WTC11 (cell line): ENCODE measurements at regions not wholly inside any gene's neighbourhood (a gene's known extent, or its start where the extent isn't known, plus 50 kb on each side); places are given as distances from the start of the nearest gene placed in this dataset.

Experiments
- ATAC-seq: fragments of 200-7000 bp; cut with Tn5 transposase; 2 replicates; pipeline ENCODE4 v1.10.0; 2021; ENCODE audit warnings: mild to moderate bottlenecking, moderate library complexity
- CTCF ChIA-PET: fragments of 300-600 bp; sonication (Branson Sonifier 250); formaldehyde crosslinking; loops from one replicate; lab custom pipeline; 2021; ENCODE audit warnings: antibody characterized with exemption; lab: Charles Lee
- POLR2A ChIA-PET: fragments of 350-600 bp; sonication (Branson Sonifier 250); formaldehyde crosslinking; loops from one replicate; lab custom pipeline; 2021; ENCODE audit warnings: antibody characterized with exemption; lab: Charles Lee
- DNase-seq: peaks from one replicate; pipeline ENCODE4 v3.0.0; 2021; ENCODE audit warnings: low spot score
- H3K27ac Mint-ChIP-seq: 2 replicates; pipeline ENCODE4 v1.8.0; 2021; ENCODE audit warnings: mixed read lengths
- H3K27me3 Mint-ChIP-seq: 2 replicates; pipeline ENCODE4 v1.8.0; 2021; ENCODE audit warnings: low read depth, mild to moderate bottlenecking, moderate library complexity, mixed read lengths
- H3K36me3 Mint-ChIP-seq: 2 replicates; pipeline ENCODE4 v1.8.0; 2021; ENCODE audit warnings: mixed read lengths
- H3K4me1 Mint-ChIP-seq: 2 replicates; pipeline ENCODE4 v1.8.0; 2022; ENCODE audit warnings: mixed read lengths
- H3K4me3 Mint-ChIP-seq: 2 replicates; pipeline ENCODE4 v1.8.0; 2021; ENCODE audit warnings: mild to moderate bottlenecking, moderate library complexity, mixed read lengths
- H3K9me3 Mint-ChIP-seq: 2 replicates; pipeline ENCODE4 v1.8.0; 2021; ENCODE audit warnings: mixed read lengths
- AFF4 ChIP-seq: sonication (generic); formaldehyde crosslinking; IDR thresholded peaks from 2 replicates; pipeline ENCODE4 v1.8.1; 2023; ENCODE audit warnings: mild to moderate bottlenecking, missing genetic modification reagents, borderline replicate concordance
- CREM ChIP-seq: sonication (generic); formaldehyde crosslinking; IDR thresholded peaks from 2 replicates; pipeline ENCODE4 v1.8.1; 2022; ENCODE audit warnings: mild to moderate bottlenecking, missing genetic modification reagents, moderate library complexity
- CTCF ChIP-seq: fragments of 200-600 bp; IDR thresholded peaks from 2 replicates; pipeline ENCODE4 v1.8.0; 2022; ENCODE audit warnings: antibody characterized with exemption
- E2F1 ChIP-seq: sonication (generic); formaldehyde crosslinking; IDR thresholded peaks from 2 replicates; pipeline ENCODE4 v1.8.0; 2022; ENCODE audit warnings: mild to moderate bottlenecking, missing genetic modification reagents
- FOXJ3 ChIP-seq: sonication (generic); formaldehyde crosslinking; IDR thresholded peaks from 2 replicates; pipeline ENCODE4 v1.9.0; 2021; ENCODE audit warnings: missing genetic modification reagents, mild to moderate bottlenecking, borderline replicate concordance
- FOXP1 ChIP-seq: sonication (generic); formaldehyde crosslinking; IDR thresholded peaks from 2 replicates; pipeline ENCODE4 v1.8.0; 2022; ENCODE audit warnings: missing genetic modification reagents, mild to moderate bottlenecking, moderate library complexity, borderline replicate concordance
- MAX ChIP-seq: sonication (generic); formaldehyde crosslinking; IDR thresholded peaks from 2 replicates; pipeline ENCODE4 v1.8.0; 2022; ENCODE audit warnings: mild to moderate bottlenecking, missing genetic modification reagents
- MLX ChIP-seq: sonication (generic); formaldehyde crosslinking; IDR thresholded peaks from 2 replicates; pipeline ENCODE4 v1.8.1; 2023; ENCODE audit warnings: mild to moderate bottlenecking, missing genetic modification reagents, moderate library complexity
- MYBL2 ChIP-seq: sonication (generic); formaldehyde crosslinking; IDR thresholded peaks from 2 replicates; pipeline ENCODE4 v1.8.1; 2023; ENCODE audit warnings: mild to moderate bottlenecking, moderate library complexity, missing genetic modification reagents
- NFATC4 ChIP-seq: fragments of 250-450 bp; sonication (Bioruptor Pico); IDR thresholded peaks from 2 replicates; pipeline ENCODE4 v1.9.0; 2021; ENCODE audit warnings: mild to moderate bottlenecking
- NR3C1 ChIP-seq: sonication (generic); formaldehyde crosslinking; conservative IDR thresholded peaks from 2 replicates; pipeline ENCODE4 v1.8.1; 2023; ENCODE audit warnings: low read depth, mild to moderate bottlenecking, missing genetic modification reagents
- SOX15 ChIP-seq: fragments of 250-450 bp; sonication (Bioruptor Pico); IDR thresholded peaks from 2 replicates; pipeline ENCODE4 v1.9.0; 2021; ENCODE audit warnings: mild to moderate bottlenecking
- ZNF232 ChIP-seq: sonication (generic); formaldehyde crosslinking; IDR thresholded peaks from 2 replicates; pipeline ENCODE4 v1.8.0; 2022; ENCODE audit warnings: mild to moderate bottlenecking, missing genetic modification reagents

- H3K27me3 Mint-ChIP-seq: peaks cover 24% of the 10 kb centered on the region
- H3K27ac Mint-ChIP-seq: no peak overlapping the region
- peak; percentile 84 for DNase-seq
- CTCF ChIA-PET: interaction anchor here (0.7 to 6.4 kb wide), 24 partner anchors 9 to 916 kb away, joined by 3 to 75 read pairs (median 4); partner anchors contain the start of gene FOXA2
- H3K4me1 Mint-ChIP-seq: peaks cover 29% of the 10 kb centered on the region
- POLR2A ChIA-PET: no interaction called here
- no peak overlapping the region for H3K4me3 Mint-ChIP-seq
- H3K9me3 Mint-ChIP-seq: peaks cover 16% of the 10 kb centered on the region
- peaks cover 5% of the 10 kb centered on the region; the same call in 1 of the 2 replicates for H3K36me3 Mint-ChIP-seq
- ATAC-seq: peak; percentile 87
- TF ChIP-seq ZNF232 (CRISPR knock-in tag) (no peak), CTCF (peak; percentile 88), E2F1 (CRISPR knock-in tag) (no peak), CREM (no peak), FOXP1 (CRISPR knock-in tag) (no peak), NFATC4 (CRISPR knock-in tag) (no peak), NR3C1 (CRISPR knock-in tag) (no peak), AFF4 (no peak)
- TF ChIP-seq, all 79 proteins: peak for 1
These were observed 99.8 kb upstream of the FOXA2 start for GRCh38 chr20:22684072-22684762.

GRCh38 chr20:22684763-22685443, 100.5 kb upstream of the FOXA2 start:
- H3K27ac Mint-ChIP-seq: no peak overlapping the region

More at GRCh38 chr20:22684763-22685443, 100.5 kb upstream of the FOXA2 start:
- H3K9me3 Mint-ChIP-seq: peaks cover 23% of the 10 kb centered on the region
- H3K27me3 Mint-ChIP-seq: peaks cover 23% of the 10 kb centered on the region
- ChIA-PET CTCF (interaction anchor here (0.6 to 6.4 kb wide), 28 partner anchors 22 to 917 kb away, joined by 3 to 75 read pairs (median 3); partner anchors contain the start of gene FOXA2), POLR2A (no interaction called here)
- DNase-seq (no peak), ATAC-seq (no peak)
- TF ChIP-seq MYBL2 (CRISPR knock-in tag): no peak
- no peak for TF ChIP-seq FOXJ3 (CRISPR knock-in tag)
- TF ChIP-seq E2F1 (CRISPR knock-in tag): no peak
- no peak for TF ChIP-seq MAX (CRISPR knock-in tag)
- no peak for TF ChIP-seq MLX
- TF ChIP-seq SOX15 (CRISPR knock-in tag): no peak
- H3K36me3 Mint-ChIP-seq: peaks cover 5% of the 10 kb centered on the region; the same call in 1 of the 2 replicates
- no peak overlapping the region for H3K4me3 Mint-ChIP-seq
- peaks cover 27% of the 10 kb centered on the region for H3K4me1 Mint-ChIP-seq
